ENCODE measurements at regions not wholly inside any gene's neighbourhood (a gene's known extent, or its start where the extent isn't known, plus 50 kb on each side); places are given as distances from the start of the nearest gene placed in this dataset.

GRCh38 chr11:15890031-15890713 is 466.2 kb downstream of the SOX6 start:
- TF ChIP-seq, protein P1, sequence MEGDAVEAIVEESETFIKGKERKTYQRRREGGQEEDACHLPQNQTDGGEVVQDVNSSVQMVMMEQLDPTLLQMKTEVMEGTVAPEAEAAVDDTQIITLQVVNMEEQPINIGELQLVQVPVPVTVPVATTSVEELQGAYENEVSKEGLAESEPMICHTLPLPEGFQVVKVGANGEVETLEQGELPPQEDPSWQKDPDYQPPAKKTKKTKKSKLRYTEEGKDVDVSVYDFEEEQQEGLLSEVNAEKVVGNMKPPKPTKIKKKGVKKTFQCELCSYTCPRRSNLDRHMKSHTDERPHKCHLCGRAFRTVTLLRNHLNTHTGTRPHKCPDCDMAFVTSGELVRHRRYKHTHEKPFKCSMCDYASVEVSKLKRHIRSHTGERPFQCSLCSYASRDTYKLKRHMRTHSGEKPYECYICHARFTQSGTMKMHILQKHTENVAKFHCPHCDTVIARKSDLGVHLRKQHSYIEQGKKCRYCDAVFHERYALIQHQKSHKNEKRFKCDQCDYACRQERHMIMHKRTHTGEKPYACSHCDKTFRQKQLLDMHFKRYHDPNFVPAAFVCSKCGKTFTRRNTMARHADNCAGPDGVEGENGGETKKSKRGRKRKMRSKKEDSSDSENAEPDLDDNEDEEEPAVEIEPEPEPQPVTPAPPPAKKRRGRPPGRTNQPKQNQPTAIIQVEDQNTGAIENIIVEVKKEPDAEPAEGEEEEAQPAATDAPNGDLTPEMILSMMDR (IDR thresholded peaks at IDR 0.05) = no peak
- no peak for TF ChIP-seq TCF7L2 (IDR thresholded peaks at IDR 0.05; ENCODE audit: low read depth, low read length)
- TF ChIP-seq SIN3A (IDR thresholded peaks at IDR 0.05; ENCODE audit: borderline replicate concordance, insufficient read depth, low read depth, low read length) = no peak

Data from Panc1 (cell line).